GM18909 (cell line): ENCODE measurements at regions not wholly inside any gene's neighbourhood (a gene's known extent, or its start where the extent isn't known, plus 50 kb on each side); places are given as distances from the start of the nearest gene placed in this dataset.

Experiments used
- ATAC-seq: cut with Tn5 transposase; IDR thresholded peaks from one replicate; pipeline ENCODE4 v1.9.1; 2021; ENCODE audit warnings: mild to moderate bottlenecking; ENCODE audit not compliant: unreplicated experiment, poor library complexity

DNA sequence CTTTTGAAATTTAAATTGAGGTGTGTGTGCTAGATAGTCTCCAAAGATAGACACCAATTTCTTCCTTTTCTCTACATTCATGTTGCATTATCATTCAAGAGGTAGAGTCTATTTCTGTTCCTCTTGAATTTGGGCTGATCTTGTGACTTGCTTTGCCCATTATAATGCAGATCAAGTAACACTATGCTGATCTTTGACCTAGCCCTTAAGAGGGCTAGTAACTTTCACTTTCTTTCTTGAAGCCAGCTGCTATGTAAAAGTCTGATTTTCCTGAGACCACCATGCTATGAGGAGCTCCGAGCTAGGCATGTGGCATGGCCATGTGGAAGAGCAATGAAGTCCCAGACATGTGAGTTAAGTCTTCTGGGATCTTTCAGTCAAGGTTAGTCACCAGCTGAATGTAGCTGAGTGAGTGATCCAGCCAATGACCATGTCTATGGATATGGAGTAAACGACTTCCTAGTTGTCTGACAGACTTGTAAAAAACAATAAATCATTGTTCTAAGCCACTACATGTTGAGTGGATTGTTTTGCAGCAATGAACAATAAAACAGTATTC is 189.4 kb upstream of the CWC22 start:
- no peak for ATAC-seq

DNA sequence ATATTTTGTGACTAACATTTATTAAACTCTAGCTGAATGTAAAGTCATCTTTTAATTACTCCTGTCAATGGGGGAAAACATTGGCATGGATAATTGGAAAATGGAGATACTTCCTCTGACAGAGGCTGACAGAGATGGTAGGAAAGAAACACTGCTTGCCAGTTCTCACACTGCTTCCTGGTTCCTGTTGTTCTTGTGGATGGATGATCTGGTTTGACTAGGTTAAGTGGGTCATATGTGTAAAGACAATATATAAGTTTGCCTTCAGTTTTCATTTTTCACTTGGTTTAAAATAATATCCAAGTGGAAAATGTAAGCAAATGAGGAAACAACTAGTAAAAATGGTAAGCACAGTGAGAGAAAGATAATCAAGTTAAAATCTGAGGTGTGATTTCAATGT is 188.8 kb upstream of the CWC22 start:
- no peak for ATAC-seq

DNA sequence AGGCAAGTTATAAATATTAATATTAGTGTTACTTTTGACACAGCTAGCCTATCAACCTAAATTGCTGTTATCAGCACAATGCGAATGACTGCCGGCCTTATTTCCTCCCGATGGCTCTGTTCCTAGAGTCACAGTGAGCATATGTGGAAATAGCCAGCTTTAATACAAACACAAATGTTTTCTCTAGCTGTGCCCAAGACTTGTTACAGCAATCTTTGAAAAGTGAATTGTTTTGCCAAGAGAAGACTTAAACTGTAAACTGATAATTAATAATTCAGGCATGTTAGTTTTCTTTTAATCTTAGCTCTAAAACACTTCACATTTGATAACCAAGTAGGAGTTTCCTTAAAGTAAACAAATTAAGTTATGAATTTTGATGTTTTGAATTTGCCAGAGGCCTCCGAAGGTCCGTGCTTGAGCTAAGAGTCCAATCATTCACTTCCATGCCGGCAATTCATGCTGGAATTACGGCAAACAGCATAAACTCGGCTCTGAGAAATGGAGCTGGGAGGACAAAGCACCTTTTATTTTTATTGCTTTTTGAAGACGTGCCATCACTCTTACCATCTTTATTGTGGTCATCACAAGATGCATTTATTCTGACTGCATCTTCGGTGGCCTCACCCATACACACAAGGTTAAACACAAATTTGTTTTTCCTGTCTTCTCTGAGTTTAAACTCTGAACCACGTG is 184.5 kb upstream of the CWC22 start:
- ATAC-seq: no peak

DNA sequence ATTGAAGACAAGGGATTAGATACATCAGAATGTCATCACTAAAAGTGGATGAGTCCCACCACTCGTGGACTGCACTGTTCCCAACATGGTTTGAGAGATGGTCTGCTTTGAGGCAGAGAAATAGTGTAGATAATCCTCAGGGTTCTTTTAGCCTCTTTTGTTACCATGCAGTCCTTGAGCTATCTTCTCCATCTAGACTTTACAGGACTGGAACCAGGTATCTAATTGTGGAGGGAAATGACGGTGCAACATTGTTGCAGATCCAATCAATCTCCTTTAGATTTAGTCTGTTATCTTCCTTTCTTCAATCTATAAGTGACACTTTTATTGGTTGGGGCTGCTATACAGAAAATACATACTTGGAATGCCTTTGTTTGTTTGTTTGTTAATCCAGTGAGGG is 183.8 kb upstream of the CWC22 start:
- ATAC-seq: no peak

DNA sequence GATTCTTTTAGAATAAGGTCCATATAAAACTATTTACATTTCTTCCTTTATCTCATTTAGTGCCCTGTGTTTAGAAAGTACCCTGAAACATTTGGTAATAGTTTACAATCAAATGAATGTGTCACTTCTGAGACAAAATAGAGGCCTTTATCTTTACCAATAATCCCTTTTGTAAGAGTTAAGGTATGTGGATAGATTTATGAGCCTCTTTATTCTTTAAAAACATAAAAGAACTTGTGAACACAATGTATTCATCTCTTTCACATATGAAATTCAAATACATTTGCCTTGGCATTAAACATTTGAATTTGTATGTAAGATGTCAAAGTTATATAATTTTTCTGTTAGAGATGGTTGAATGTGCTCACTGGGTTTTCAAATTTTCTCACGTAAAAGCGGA is 180.5 kb upstream of the CWC22 start:
- ATAC-seq: no peak

DNA sequence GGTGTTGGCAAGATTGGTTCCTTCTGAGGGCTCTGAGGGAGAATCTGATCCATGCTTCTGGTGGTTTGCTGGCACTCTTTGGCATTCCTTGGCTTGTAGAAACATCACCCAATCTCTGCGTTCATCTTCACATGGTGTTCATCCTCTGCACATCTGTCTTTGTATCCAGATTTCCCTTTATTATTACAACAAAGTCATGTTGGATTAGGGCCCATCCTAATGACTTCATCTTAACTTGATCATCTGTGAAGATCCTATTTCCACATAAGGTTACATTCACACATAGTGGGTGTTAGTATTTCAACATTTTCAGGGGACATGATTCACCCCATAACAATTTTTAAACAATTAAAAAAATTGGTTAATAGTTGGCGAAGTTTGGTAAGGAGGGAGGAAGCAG is 177.4 kb upstream of the CWC22 start:
- ATAC-seq: no peak

DNA sequence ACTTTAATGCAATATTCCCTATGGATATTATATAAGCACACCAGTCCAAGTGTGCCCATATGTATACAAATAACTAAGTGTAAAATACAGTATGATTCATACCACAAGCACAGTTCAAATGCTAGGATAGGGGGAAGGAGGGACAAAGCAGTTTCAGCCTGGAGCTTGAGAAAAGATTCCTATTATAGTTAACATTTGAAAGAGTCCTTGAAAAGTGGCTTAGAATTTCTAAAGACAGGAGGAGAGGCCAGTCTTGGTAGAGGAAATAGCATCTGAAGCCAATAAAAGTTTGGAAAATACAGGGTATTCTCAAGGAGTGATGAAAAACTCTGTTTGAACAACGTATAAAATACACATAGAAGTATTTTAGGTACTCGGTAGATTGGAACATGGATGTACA is 173.4 kb upstream of the CWC22 start:
- ATAC-seq: no peak

DNA sequence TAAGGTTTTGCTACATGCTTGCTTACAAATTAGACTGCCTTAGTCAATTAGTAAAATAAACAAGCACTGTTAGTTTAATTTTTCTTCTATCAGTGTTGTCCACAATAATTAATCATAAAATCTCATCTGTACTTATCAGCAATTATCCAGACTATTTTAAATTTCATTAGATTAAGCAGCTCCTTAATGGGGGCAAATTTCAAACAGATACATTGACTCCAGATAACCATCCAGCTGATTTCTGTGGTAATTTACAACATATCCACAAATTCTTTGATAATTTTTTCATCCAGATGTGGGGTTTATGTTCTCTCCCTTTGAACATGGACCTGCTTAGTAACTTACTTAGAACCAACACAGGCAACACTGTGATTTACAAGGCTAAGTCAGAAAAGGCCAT is 170.4 kb upstream of the CWC22 start:
- no peak for ATAC-seq

DNA sequence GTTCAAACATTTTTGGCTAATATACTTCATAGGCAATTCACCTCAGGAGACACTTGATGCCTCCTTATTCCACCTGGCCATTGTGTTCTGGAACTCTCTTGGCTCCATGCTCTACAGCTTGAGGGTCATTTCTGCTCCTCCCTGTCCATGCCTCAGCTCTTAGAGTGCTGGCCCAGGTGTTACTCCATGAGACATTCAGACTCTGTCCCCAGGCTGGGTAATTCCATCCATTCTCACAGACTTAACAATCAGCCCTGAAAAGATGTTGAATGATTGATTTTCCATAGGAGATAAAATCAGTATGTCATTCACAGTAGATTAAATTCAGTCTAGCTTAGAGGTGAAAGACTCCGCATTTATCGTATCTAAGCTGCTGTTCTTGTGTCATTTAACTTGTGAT is 168.6 kb upstream of the CWC22 start:
- no peak for ATAC-seq

DNA sequence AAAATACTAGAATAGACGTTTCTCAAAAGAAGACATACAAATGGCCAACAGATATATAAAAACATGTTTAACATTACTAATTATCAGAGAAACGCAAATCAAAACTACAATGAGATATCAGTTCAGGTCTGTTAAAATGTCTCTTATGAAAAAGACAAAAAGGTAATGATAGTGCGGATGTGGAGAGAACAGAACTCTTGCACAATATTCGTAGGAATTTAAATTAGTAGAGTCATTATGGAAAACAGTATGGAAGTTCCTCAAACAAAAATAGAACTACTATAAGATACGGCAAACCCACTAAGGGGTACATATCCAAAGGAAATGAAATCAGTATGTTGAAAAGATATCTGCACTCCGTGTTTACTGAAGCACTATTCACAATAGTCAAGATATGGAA is 167.5 kb upstream of the CWC22 start:
- ATAC-seq: no peak

DNA sequence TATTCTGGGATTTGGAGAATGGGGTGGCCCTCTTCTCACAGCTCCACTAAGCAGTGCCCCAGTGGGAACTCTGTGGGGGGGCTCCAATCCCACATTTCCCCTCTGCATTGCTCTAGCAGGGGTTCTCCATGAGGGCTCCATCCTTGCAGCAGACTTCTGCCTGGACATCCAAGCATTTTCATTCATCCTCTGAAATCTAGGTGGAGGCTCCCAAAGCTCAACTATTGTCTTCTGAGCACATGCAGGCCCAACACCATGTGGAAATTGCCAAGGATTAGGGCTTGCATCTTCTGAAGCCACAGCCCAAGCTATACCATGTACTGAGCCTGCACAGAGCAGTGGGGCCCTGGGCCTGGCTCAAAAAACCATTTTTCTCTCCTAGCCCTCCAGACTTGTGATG is 162.4 kb upstream of the CWC22 start:
- no peak for ATAC-seq

DNA sequence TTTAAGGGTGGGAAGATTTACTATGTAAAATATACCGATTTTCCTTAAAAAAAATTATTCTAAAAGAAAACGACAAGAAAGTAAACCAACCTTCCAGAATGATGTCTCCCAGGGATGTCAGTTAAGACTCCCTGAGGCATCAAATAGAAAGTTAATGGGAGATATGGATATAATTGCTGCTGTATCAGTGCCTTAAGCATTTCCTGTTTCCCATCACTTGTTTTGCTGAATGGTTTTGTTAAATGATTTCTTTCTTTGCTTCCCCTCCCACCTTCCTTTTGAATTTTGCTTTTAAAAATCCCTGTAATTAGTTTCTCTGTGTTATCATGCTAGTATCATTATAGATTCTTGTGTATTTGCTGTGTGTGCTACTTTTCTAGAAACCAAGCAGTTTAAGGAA is 154.3 kb upstream of the CWC22 start:
- ATAC-seq: no peak

DNA sequence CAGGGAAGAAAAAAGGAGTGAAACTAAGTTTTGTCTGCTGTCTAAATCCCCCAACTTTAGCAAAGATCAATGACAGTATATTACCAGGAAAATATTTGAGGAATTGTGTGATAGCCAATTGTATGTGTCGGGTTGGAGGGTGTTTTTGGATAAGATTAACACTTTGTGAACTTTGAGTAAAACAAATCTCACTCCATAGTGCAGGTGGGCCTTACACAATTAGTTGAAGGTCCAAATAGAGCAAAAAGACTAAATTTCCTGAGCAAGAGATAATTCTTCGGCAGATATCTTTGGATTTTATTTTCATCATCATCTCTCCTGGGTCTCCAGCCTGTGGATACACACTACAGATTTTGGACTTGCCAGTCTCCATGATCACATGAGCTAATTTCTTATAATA is 152.8 kb upstream of the CWC22 start:
- no peak for ATAC-seq

DNA sequence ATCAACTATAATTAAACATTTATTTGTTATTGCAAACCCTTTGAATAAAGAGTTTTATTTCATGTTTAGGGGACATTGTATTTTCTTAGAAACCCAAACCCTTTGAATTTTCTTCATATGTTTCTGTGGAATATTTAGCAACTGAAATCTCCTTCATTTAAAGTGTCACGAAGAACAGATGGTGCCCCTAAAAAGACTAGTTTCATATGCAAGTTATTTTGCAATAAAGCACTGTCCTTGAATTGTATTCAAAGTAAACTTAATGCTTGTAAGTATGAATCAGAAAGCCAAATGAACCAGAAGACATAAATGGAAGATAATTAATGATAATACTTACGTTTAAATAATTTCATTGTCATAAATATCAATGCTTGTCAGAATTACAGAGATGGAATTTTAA is 151.9 kb upstream of the CWC22 start:
- ATAC-seq: no peak

DNA sequence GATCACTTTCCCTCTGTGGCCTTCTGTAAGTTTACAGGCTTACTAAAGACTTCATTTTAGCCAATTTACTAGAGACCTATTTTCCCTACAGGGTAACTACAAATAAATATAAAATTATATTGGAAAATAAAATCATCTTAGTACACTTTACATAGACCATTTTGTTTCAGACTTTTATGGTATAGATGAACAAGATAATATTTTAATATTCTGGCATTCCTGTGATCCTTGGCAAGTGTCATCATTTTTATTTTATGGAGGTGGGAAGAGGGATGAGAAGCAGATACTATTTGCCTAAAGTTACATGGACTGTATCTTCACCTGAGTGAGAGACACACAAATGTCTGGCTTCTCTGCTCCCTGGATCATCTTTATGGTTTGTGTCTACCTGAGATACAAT is 149.6 kb upstream of the CWC22 start:
- no peak for ATAC-seq

DNA sequence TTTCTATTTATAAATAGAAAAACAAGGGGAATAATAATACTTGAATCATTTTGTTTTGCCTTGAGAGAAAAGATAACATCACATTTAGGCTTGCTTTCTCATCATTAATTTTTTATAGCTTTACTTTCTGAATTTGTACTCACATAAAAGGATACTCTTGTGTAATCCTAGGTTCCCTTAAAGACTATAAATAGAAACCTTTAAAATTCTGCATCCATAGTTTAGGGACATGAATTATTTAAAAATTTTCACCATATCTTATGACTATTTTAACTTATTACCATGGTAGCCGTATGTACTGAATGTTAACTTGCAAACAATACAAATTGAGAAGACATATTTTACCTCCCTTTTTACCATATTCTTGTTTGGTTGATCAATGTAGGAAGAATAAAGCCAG is 143.5 kb upstream of the CWC22 start:
- no peak for ATAC-seq

DNA sequence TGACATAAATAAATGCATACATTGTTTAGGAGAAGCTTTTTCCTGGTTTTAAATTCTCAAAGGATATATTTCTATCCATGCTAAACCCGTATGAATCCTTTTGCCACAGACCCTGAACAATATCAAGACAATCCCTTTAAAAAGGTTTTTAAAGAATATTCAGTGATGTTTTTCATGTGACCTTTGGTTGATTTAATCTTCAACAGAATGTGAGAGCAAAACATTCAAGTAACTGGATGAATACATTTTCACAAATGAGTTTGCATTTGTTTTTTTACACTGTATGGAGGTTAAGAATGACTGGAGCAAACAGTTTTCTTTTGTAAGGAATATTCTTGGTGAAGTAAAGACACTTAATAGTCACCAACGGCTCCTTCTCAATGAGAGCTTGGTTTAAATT is 139.4 kb upstream of the CWC22 start:
- ATAC-seq: no peak

DNA sequence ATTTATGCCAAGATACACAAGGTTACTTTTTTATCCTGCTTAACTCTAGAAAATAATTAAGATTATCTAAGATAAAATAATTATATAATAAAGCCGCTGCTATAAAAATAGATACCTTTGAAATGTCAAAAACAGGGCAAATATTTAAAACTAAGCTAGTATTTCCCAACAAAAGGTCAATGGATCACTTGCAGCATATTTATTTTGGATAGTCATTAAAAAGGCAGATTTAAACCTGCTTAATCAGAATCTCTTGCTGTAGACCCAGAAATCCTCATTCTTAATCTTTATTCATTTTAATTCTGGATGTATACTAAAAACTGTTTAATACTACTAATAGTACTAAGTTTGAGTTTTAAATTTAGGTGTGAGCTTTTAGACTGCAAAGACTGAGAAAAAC is 139.0 kb upstream of the CWC22 start:
- ATAC-seq: no peak

DNA sequence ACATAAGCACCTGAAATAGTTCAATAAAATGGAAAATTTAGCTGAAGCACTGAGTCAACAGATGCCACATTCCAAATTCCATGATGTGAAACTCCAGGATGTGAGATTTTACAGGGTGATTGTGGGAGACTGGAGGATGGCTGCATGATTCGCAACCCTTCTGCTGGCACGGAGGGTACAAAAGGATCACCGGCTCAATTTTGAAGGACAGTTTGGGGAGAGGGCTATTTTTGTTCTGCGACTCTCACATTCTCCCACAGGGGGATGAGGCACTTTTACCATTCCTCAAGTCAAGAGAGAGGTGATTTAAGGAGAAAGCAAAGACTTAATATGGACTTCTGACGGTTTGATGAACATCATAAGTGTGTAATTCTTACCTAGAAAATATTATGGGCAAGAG is 138.1 kb upstream of the CWC22 start:
- ATAC-seq: no peak

DNA sequence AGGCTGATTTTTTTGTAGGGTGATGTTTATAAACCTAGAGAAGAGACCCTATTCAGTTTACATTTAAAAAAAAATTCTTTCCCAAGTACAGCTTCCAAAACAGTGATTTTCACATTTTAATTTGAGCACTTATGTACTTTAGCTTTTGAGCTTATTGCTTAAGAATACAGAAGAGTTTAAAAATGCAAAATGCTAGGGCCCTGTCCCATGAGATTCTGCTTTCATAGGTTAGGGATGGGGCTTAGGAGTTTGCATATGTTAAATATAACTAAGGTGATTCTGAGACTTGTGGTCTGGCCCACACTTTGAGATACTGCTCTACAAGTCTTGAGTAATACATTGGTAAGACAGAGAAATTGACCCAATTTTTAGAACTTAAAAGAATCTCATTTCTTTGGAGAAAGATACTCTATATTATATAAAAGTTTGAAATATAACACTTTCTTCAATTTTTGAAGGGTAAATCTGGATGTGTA is 137.3 kb upstream of the CWC22 start:
- no peak for ATAC-seq

DNA sequence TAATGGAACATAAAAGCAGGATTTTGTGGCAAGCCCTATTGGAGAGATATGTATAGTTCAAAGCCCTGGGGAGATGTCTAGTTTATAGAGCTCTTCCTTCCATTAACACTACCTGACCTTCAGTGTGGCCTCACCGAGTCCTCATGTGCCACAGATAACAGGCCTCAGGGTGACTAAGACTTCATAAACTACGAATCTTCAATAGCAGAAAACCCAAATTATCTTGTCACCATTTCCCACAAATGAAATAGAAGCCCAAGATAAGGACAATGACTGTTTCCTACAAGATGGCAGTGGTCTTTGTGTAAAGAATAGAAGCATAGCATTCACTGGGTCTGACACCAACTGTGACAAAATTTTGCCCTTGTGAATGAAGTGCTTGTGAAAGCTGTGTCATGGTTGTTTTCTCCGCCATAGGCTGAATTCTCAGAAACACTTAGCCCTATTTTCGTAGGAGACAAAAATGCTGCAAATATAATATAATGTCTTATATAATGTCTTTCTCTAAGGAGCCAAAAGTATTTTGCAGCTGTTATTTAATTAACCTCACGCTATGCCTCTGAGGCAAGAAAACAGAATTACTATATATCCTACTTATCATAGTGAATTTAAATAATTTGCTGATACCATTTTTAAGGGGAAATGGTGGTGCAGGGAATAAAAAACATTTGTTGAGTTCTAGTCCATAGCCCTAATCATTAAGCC is 136.7 kb upstream of the CWC22 start:
- no peak for ATAC-seq

DNA sequence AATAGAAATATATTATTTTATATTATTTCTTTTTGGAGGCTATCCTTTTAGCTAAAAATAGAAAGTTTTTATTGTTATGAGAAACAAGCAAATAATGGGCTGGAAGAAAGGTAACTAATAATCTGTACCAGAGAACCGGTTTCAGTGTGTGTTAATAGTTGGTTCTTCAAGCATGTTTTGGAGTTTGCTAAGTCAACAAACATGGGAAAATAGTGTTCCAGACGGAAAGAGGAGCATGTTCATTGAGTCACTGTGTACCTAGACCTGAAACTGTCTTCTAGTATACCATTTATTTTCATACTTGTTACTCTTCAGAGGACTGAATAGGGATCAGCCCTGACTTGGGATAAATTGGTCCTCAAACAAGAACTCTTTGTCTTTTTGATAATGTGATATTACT is 134.5 kb upstream of the CWC22 start:
- no peak for ATAC-seq
